GM19035 (cell line): ENCODE measurements at regions not wholly inside any gene's neighbourhood (a gene's known extent, or its start where the extent isn't known, plus 50 kb on each side); places are given as distances from the start of the nearest gene placed in this dataset.
"Not testable (repeated sequence)": the region's sequence is repeated elsewhere in the genome, so short reads cannot be mapped to it uniquely, and the experiment has no call there.

Source experiments
- ATAC-seq: cut with Tn5 transposase; IDR thresholded peaks from one replicate; pipeline ENCODE4 v1.9.1; 2021; ENCODE audit not compliant: unreplicated experiment

DNA sequence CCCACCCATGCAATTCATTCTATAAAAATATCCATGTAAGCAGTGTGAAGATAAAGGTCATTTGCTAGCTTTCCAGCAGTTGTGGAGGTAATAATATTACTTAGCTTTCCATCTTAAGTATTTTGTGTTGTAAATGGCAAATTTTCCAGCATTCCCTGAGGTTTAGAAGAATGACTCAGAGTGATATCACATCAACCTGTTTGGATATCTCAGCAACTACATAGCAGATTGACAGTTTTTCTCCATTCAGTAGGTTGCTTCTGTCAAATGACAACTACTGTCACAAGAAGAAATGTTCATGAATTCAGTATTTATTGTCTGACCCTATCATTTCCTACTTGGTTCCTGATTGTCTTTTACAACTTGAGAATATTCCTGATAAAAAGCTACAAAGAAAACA, 434.9 kb upstream of the GALNTL6 start:
- no peak for ATAC-seq

GRCh38 chr4:171376724-171377123, 436.5 kb upstream of the GALNTL6 start:
- no peak for ATAC-seq

- no peak for ATAC-seq
Measured at GRCh38 chr4:171353535-171353934, 459.7 kb upstream of the GALNTL6 start.

DNA sequence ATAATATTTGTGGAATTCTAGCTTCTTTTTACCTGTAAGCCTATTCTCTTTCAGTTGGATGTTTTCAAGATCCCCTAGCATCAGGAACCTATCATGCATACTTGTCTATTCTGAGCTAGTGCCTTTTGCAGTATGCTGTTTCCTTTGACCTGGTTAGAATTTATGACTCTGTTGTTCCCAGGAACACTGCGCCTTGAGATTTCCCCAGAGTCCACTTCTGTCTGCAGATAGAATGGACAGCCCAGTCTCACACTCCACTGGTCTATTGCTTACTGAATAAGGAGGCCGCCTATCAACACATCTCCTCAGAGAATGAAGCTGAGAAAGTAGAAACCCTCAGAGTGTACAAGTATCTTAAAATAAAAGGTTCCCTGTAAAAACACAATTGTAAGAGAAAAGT, 465.1 kb upstream of the GALNTL6 start:
- no peak for ATAC-seq

DNA sequence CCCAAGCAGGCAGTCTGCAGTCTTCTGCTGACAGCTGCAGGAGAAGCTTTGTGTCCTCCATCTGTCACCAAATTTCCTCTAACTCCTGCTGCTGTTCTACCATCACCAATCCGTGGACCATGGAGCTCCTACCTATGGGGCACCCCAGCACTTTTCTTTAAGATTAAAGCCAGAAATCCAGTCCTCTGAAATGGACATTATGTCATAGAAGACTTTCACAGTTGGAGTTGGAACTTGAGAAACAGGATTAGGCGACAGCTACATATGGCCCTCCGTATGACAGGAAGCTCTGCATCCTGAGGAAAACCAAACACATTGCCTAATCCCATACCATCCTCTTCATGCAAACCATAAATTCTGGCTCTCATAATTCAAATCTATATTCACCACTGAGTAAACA, 470.6 kb upstream of the GALNTL6 start:
- no peak for ATAC-seq

DNA sequence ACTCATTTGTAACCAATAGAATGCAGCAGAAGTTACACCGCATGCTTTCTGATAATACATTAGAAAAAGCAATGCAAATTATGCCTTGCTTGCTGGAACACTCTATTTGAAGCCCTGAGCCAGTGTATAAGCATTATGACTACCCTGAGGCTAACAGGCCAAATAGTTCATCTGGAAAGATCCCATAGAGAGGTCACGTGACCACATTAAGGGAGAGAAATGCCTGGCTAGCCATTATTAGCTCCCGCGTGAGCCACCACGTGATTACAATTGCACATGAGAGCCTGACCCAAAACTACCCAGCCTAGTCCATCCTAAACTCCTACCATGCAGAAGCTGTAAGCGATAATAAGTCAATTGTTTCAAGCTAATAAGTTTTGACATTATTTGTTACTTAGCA, 472.9 kb upstream of the GALNTL6 start:
- ATAC-seq: no peak

DNA sequence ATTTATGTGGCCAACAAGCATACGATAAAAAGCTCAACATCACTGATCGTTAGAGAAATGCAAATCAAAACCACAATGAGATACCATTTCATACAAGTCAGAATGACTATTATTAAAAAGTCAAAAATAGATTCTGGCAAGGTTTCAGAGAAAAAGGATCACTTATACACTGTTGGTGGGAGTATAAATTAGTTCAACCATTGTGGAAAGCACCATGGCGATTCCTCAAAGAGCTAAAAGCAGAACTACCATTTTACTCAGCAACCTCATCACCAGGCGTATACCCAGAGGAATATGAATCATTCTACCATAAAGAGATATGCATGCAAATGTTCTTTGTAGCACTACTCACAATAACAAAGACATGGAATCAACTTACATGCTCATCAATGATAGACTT, 478.7 kb upstream of the GALNTL6 start:
- peak; percentile 54 for ATAC-seq

DNA sequence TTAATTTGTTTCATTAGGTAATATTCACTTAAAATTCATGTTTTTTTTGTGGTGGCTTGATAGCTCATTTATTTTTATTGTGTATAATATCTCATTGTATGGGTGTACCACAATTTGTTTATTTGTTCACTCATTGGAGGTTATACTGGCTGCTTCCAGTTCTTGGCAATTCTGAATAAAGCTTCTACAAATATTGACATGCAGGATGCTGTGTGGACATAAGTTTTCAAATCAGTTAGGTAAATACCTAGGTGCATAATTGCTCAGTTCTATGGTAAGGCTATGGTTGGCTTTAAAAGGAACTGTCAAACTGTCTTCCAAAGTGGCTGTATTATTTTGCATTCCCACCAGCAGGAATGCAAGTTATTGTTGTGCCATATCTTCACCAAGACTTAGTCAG, 504.5 kb upstream of the GALNTL6 start:
- ATAC-seq: no peak

DNA sequence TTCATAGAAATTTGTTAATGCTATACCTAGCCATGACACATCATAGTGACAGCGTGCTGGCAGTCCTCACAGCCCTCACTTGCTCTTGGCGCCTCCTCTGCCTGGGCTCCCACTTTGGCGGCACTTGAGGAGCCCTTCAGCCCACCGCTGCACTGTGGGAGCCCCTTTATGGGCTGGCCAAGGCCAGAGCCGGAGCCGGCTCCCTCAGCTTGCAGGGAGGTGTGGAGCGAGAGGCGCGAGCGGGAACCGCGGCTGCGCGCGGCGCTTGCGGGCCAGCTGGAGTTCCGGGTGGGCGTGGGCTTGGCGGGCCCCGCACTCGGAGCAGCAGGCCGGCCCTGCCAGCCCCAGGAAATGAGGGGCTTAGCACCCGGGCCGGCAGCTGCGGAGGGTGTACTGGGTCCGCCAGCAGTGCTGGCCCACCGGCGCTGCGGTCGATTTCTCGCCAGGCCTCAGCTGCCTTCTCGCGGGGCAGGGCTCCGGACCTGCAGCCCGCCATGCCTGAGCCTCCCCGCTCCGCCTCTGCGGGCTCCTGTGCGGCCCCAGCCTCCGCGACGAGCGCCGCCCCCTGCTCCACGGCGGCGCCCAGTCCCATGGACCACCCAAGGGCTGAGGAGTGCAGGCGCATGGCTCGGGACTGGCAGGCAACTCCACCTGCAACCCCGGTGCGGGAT, 515.0 kb upstream of the GALNTL6 start:
- ATAC-seq: not testable (repeated sequence)

DNA sequence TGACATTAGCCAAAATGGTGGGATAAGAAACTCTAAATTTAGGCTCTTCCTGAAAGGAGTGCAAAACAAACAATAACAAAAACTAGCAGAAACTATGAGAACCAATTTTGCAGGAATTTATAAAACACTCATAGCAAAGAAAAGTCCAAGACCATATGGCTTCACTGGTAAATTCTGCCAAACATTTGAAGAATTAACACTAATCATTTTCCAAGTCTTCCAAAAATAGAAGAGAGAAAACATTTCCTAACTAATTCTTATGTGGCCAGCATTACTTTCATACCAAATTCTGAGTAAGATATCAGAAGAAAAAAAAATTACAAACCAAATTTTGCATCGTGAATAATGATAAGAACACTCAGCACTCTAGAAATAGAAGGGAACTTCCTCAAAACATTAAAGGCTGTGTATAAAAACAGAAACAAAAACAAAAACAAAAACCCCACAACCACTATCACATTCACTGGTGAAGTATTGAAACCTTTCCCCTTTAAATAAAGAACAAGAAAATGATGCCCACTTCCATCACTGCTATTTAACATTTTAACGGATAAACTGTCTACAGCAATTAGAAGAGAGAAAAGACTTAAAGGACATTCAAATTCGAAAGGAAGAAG, 524.3 kb upstream of the GALNTL6 start:
- ATAC-seq: no peak

DNA sequence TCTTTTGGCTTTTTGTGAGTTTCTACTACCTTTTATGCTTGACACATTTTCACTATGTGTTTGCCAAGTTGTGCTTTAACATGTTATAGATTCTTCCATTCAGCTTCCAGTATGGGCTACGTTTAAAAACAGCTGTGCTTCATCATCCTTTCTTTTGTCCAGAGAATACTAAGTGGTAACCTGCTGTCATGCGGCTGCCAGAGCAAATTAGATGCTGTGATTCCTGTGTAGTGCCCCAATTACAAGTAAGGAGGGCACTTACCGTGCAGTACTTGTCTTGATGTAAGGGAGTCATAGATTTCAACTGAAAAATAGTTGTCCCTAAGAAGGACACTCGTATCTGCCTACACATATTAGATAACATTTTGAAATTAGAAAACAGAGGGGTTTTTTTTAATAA, 531.8 kb upstream of the GALNTL6 start:
- no peak for ATAC-seq

DNA sequence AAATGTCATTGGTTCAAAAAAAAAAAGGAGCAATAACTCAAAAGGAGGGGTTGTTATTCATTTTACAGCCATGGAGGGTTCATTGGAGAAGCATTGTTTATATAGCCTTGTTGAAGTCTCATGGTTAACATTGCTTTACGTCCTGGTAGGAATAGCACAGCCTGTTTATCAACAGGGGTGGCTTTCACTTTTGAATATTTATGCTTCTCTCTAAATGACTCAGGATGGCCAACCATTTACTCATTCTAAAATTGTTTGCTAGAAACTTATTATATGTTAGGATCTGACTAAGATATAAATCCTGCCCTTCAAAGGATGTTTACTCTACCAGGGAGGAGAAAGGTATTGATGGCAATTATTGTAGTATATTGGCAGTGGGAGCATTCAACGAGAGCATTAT, 534.1 kb upstream of the GALNTL6 start:
- no peak for ATAC-seq

DNA sequence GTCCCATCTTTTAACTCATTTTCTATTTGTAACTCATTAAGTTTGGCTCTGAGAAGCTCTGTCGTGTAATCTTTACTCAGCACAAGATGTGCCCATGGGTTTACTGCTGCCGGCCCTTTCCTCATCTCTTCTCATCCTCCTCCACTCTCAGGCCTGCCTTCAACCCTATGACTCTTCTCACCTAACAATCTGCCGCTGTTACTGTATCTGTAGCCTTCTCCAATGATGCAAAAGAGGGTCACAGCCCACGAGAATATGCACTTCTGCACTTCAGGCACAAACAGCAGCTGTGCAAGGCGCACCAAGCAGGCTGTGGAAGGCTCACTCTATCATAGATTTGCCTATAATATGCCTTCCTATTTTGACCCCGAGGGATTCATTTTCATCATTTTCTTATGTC, 546.5 kb upstream of the GALNTL6 start:
- no peak for ATAC-seq

DNA sequence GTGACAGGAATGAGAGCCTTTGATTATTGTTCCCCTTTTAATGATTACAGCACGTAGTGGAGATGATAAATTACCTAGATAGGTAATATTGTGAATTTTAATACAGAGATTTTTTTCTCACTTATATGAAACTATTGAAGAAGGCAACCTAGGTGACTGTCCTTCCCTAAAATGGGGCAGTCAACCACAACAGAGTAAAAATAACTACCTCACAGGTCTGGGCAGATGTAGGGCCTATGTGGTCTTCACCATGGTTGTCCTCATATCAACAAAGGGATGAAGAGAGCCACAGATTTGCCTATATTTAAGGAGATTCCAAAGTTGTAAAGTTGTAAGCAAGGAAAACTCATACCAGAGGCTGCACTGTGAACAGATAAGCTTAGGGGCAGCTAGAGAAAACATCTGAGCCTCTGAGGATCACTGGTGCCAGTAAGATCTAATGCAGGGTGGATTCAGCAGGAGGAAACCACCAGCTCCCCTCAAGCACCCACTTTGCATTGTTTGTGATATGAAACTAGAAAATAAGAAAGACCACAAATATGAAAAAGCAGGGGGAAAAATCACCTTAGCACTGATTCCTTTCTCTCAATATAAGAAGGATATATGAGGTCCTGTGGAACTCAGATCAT, 547.9 kb upstream of the GALNTL6 start:
- no peak for ATAC-seq

DNA sequence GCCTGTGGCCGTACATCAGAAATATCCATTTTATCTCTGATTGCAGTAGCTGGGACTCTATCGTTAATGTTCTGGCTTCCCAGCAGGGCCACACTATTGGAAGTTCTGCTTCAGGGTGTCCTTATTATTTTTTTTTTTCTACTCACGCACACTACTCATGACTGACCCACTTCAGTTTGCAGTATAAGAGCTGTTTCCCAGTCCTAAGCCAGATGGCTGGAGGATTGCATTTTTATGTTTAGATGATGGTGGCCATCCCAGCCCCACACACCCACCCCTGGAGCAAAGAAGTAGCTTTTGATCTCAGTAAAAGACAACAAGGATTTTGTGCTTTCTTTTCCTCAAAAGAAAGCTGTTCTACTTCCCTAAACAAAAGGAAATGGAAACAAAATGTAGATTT, 557.0 kb upstream of the GALNTL6 start:
- no peak for ATAC-seq

DNA sequence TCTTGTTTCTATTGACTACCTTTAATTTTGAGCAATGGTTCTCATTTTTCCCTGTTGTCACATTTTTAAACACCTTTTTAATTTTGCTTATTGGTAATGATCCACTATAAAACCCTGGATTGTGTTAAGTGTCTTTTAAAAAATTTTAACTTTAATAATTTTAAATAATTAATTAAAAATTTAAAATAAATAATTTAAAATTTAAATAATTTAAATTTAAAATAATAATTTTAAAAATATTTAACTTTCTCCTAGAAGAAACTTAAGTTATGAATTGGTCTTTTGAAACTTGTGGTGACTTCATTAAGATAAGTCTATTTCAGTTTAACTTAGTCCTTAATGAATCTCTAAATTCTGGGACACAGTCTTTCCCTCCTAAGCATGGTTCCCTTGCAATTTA, 566.3 kb upstream of the GALNTL6 start:
- ATAC-seq: no peak

DNA sequence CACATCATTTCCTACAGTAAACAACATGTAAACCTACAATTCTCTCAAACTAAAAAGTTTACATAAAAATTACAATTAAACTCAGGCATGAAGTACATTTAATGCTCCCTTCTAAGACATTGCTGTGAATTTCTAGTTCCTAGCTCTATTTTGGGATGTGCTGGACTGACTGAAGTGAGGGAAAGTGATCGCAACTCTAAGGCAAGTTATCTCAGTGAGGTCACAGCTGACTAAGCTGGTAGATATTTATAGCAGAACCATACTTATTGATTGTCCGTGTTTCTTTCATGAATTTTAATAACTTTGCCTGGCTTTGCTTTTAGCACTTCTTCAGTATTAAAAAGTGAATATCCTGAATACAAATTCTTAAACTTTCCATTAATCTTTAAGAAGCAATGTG, 570.4 kb upstream of the GALNTL6 start:
- no peak for ATAC-seq

GRCh38 chr4:171239196-171239595, 574.0 kb upstream of the GALNTL6 start:
- no peak for ATAC-seq

- ATAC-seq: no peak
Measured at GRCh38 chr4:171235521-171235920, 577.7 kb upstream of the GALNTL6 start.

- ATAC-seq: not testable (repeated sequence)
Measured at GRCh38 chr4:171229354-171229753, 583.9 kb upstream of the GALNTL6 start.

- ATAC-seq: no peak
Measured at GRCh38 chr4:171221181-171221580, 592.0 kb upstream of the GALNTL6 start.

DNA sequence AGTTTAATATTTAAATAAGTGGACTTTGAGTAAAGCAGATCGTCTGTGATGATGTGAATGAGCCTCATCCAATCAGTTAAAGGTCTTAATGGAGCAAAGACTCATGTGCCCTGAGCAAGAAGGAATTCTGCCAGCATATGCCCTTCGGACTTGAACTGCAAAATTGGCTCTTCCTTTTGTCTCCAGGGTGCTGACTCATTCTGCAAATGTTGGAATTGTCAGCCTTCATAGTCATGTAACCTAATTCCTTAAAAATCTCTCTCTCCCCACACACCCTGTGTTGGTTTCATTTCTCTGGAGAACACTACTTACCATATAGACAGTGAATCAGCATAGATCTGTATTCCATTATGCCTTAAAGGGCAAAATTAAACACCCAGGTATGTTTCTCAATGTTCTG, 609.8 kb upstream of the GALNTL6 start:
- ATAC-seq: no peak

GRCh38 chr4:171202908-171203307, 610.3 kb upstream of the GALNTL6 start:
- no peak for ATAC-seq
